Epithelial cell of proximal tubule (primary cell): ENCODE measurements at regions not wholly inside any gene's neighbourhood (a gene's known extent, or its start where the extent isn't known, plus 50 kb on each side); places are given as distances from the start of the nearest gene placed in this dataset.

Experiments
- DNase-seq: peaks from one replicate; pipeline ENCODE4 v3.0.0-alpha.2; 2011; ENCODE audit warnings: low read depth
- H3K4me3 ChIP-seq: 2 replicates; pipeline ENCODE4 v1.5.1; 2011; ENCODE audit warnings: low read depth, mild to moderate bottlenecking, low read length
- TF ChIP-seq, protein P1 (sequence below): conservative IDR thresholded peaks from 2 replicates; pipeline ENCODE4 v1.5.1; 2012; ENCODE audit warnings: low read depth, mild to moderate bottlenecking, low read length

DNA sequence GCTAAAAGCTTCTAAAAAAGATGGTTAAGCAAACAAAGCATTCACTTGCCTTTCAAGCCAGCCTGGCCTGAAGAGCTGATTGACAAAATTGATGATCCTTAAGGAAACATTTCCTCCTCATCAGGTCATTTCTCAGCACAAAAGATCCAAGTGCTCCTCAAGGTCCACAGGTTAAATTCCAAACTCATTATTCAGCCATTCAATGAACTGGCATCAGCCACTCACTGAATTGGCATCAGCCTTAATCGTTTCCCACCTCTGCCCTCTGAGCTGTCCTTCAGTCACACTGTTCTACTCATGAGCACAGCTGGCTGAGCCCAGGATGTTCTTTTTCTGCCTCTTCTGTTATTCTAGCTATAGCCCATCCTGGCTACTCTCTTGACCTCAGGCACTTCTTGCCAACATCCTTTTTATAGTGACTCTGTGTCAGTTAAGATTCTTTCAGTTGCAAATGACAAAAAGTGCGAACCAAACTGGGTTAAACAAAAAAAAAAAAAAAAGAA lies 147.5 kb downstream of the RAB11FIP2 start:
- peak; percentile 77 for DNase-seq
- TF ChIP-seq, protein P1, sequence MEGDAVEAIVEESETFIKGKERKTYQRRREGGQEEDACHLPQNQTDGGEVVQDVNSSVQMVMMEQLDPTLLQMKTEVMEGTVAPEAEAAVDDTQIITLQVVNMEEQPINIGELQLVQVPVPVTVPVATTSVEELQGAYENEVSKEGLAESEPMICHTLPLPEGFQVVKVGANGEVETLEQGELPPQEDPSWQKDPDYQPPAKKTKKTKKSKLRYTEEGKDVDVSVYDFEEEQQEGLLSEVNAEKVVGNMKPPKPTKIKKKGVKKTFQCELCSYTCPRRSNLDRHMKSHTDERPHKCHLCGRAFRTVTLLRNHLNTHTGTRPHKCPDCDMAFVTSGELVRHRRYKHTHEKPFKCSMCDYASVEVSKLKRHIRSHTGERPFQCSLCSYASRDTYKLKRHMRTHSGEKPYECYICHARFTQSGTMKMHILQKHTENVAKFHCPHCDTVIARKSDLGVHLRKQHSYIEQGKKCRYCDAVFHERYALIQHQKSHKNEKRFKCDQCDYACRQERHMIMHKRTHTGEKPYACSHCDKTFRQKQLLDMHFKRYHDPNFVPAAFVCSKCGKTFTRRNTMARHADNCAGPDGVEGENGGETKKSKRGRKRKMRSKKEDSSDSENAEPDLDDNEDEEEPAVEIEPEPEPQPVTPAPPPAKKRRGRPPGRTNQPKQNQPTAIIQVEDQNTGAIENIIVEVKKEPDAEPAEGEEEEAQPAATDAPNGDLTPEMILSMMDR = no peak
- H3K4me3 ChIP-seq = no peak overlapping the region

GRCh38 chr10:117900280-117900679 lies 146.5 kb downstream of the RAB11FIP2 start:
- H3K4me3 ChIP-seq = no peak overlapping the region
- TF ChIP-seq, protein P1 = no peak

GRCh38 chr10:117903854-117904253 lies 142.9 kb downstream of the RAB11FIP2 start:
- no peak overlapping the region for H3K4me3 ChIP-seq
- no peak for DNase-seq
- TF ChIP-seq, protein P1 = no peak

More at GRCh38 chr10:117900280-117900679, 146.5 kb downstream of the RAB11FIP2 start:
- DNase-seq = no peak

- no peak for DNase-seq
- TF ChIP-seq, protein P1 = no peak
- no peak overlapping the region for H3K4me3 ChIP-seq
Measured at GRCh38 chr10:117905404-117905803, 141.3 kb downstream of the RAB11FIP2 start.

DNA sequence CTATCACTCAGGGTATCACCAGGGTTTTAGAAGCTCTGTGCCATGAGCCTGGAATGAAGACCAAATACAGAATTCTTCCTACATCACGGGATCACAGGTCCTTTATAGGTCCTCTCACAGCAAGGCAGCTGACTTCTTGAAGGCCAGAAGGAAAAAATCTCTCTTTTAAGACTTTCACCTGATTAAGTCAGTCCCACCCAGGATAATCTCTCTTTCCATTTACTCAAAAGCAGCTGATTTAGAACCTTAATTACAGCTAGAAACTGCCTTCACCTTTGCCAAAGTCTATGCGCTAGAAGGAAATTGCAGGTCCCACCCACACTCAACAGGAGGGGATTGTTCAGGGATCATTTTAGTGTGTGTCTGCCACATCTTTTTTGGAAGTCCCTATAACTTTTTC lies 135.1 kb downstream of the RAB11FIP2 start:
- DNase-seq = no peak
- TF ChIP-seq, protein P1 = no peak
- H3K4me3 ChIP-seq = no peak overlapping the region

GRCh38 chr10:117914334-117914733 lies 132.4 kb downstream of the RAB11FIP2 start:
- no peak for DNase-seq
- TF ChIP-seq, protein P1 = no peak
- no peak overlapping the region for H3K4me3 ChIP-seq

DNA sequence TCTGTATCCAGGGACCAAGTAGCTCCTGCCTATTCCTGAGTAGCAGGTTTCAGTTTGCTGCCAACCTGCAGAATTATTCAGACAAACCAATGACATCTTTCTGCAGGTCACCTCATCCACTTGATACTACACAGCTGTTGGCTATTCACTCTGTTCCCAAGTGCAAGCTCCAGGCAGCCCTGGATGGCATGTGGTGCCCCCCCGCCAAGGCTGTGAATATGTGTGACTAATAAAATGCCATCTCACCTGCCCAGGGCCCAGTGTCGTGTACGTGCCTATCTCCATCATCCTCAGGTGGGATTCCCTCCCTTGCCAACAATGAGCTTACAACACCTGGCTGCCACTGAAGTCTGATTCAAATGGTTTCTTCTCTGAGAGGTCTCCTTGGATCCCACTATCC lies 125.8 kb downstream of the RAB11FIP2 start:
- no peak for DNase-seq
- TF ChIP-seq, protein P1 = no peak
- no peak overlapping the region for H3K4me3 ChIP-seq
